ENCODE measurements at regions not wholly inside any gene's neighbourhood (a gene's known extent, or its start where the extent isn't known, plus 50 kb on each side); places are given as distances from the start of the nearest gene placed in this dataset.
"Not testable (repeated sequence)": the region's sequence is repeated elsewhere in the genome, so short reads cannot be mapped to it uniquely, and the experiment has no call there.

GRCh38 chr5:159786901-159787691 lies 129.2 kb upstream of the ADRA1B start:
- no peak for DNase-seq

- DNase-seq: no peak
These were observed 128.4 kb upstream of the ADRA1B start for GRCh38 chr5:159787837-159788236.

GRCh38 chr5:159788835-159789331 lies 127.4 kb upstream of the ADRA1B start:
- DNase-seq: no peak

GRCh38 chr5:159792180-159792579 lies 124.1 kb upstream of the ADRA1B start:
- DNase-seq: no peak

- no peak for DNase-seq
These were observed 118.9 kb upstream of the ADRA1B start for GRCh38 chr5:159797261-159797970.

- DNase-seq: no peak
These were observed 116.6 kb upstream of the ADRA1B start for GRCh38 chr5:159799701-159800100.

- DNase-seq: no peak
These were observed 116.0 kb upstream of the ADRA1B start for GRCh38 chr5:159800131-159800840.

GRCh38 chr5:159801303-159801702 lies 115.0 kb upstream of the ADRA1B start:
- no peak for DNase-seq

GRCh38 chr5:159802661-159803060 lies 113.6 kb upstream of the ADRA1B start:
- no peak for DNase-seq

- no peak for DNase-seq
These were observed 112.2 kb upstream of the ADRA1B start for GRCh38 chr5:159804121-159804520.

- no peak for DNase-seq
These were observed 111.3 kb upstream of the ADRA1B start for GRCh38 chr5:159805021-159805420.

- not testable (repeated sequence) for DNase-seq
These were observed 109.1 kb upstream of the ADRA1B start for GRCh38 chr5:159807135-159807534.

- DNase-seq: no peak
These were observed 108.7 kb upstream of the ADRA1B start for GRCh38 chr5:159807586-159807985.

- DNase-seq: no peak
These were observed 104.6 kb upstream of the ADRA1B start for GRCh38 chr5:159811712-159812111.

GRCh38 chr5:159812759-159813158 lies 103.5 kb upstream of the ADRA1B start:
- DNase-seq: not testable (repeated sequence)

GRCh38 chr5:159814222-159814621 lies 102.1 kb upstream of the ADRA1B start:
- no peak for DNase-seq

GRCh38 chr5:159814805-159815585 lies 101.3 kb upstream of the ADRA1B start:
- DNase-seq: no peak

- DNase-seq: no peak
These were observed 98.8 kb upstream of the ADRA1B start for GRCh38 chr5:159817262-159818029.

- DNase-seq: peak; percentile 47
These were observed 96.5 kb upstream of the ADRA1B start for GRCh38 chr5:159819591-159820411.

- DNase-seq: no peak
These were observed 95.6 kb upstream of the ADRA1B start for GRCh38 chr5:159820692-159821091.

Measured in right kidney (tissue), 1 donor.